ENCODE measurements at regions not wholly inside any gene's neighbourhood (a gene's known extent, or its start where the extent isn't known, plus 50 kb on each side); places are given as distances from the start of the nearest gene placed in this dataset.
"Not testable (repeated sequence)": the region's sequence is repeated elsewhere in the genome, so short reads cannot be mapped to it uniquely, and the experiment has no call there.

DNA sequence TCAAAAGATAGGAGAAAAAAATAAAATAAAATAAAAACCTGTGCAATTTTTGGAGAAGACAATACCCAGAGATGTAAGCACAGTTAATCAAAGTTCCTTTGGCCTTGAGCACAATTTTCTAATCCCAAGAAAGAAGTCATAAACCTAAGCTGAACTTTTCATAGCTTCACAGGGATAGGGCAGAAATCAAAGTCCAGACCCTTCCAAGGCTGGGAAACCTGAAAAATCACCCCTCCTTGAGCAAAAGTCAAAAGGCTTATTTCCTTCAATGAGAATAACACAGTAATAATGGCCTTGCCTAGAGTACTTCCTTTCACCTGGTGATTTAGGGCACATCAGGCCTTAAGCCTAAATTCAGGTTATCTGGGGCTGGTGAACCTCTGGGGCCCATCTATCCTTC lies 415.0 kb upstream of the BTBD3 start:
- Histone ChIP-seq H3K9me3 (no peaks in the 10 kb centered on the region), H3K36me3 (no peaks in the 10 kb centered on the region), H3K27me3 (no peaks in the 10 kb centered on the region), H3K4me3 (no peak overlapping the region), H3K27ac (no peak overlapping the region), H3K4me1 (peaks cover 0 to 4% (median 0%) of the 10 kb centered on the region in 4 donors)
- no peak for DNase-seq
- intact Hi-C loops (cut with DNase I; ENCODE audit: low total_unique reads): no loop called here
- TF ChIP-seq, protein P1, sequence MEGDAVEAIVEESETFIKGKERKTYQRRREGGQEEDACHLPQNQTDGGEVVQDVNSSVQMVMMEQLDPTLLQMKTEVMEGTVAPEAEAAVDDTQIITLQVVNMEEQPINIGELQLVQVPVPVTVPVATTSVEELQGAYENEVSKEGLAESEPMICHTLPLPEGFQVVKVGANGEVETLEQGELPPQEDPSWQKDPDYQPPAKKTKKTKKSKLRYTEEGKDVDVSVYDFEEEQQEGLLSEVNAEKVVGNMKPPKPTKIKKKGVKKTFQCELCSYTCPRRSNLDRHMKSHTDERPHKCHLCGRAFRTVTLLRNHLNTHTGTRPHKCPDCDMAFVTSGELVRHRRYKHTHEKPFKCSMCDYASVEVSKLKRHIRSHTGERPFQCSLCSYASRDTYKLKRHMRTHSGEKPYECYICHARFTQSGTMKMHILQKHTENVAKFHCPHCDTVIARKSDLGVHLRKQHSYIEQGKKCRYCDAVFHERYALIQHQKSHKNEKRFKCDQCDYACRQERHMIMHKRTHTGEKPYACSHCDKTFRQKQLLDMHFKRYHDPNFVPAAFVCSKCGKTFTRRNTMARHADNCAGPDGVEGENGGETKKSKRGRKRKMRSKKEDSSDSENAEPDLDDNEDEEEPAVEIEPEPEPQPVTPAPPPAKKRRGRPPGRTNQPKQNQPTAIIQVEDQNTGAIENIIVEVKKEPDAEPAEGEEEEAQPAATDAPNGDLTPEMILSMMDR (IDR thresholded peaks at IDR 0.05): no peak

GRCh38 chr20:11509776-11510175 lies 407.9 kb upstream of the BTBD3 start:
- no peaks in the 10 kb centered on the region for H3K27me3 ChIP-seq
- H3K36me3 ChIP-seq: no peaks in the 10 kb centered on the region
- H3K4me3 ChIP-seq: no peak overlapping the region
- intact Hi-C loops (cut with DNase I; ENCODE audit: low total_unique reads): no loop called here
- H3K9me3 ChIP-seq: no peaks in the 10 kb centered on the region
- no peak overlapping the region for H3K27ac ChIP-seq
- no peaks in the 10 kb centered on the region for H3K4me1 ChIP-seq
- TF ChIP-seq, protein P1 (IDR thresholded peaks at IDR 0.05): no peak
- no peak for DNase-seq

DNA sequence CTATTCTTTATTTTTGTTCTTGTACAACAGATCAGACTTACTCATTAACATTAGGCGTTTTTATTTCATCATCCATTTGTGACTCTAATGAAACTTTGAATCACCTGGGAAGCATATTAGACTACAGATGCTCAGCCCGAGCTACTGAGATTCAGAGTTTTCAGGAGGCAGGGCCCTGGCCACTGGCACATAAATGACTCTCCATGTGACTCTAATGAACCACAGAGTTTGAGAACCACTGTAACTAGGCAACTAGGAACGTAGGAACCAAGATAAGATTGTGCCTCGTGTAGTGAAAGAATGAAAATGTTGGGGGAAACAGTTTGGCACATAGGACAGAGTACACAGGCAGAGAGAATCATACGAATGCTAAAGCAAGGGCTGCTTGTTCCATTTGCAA lies 405.9 kb upstream of the BTBD3 start:
- Histone ChIP-seq H3K36me3 (no peaks in the 10 kb centered on the region), H3K9me3 (no peaks in the 10 kb centered on the region), H3K27ac (no peak overlapping the region), H3K27me3 (no peaks in the 10 kb centered on the region), H3K4me1 (no peaks in the 10 kb centered on the region), H3K4me3 (no peak overlapping the region)
- intact Hi-C loops (cut with DNase I; ENCODE audit: low total_unique reads): no loop called here
- DNase-seq: no peak
- TF ChIP-seq, protein P1 (IDR thresholded peaks at IDR 0.05): no peak

DNA sequence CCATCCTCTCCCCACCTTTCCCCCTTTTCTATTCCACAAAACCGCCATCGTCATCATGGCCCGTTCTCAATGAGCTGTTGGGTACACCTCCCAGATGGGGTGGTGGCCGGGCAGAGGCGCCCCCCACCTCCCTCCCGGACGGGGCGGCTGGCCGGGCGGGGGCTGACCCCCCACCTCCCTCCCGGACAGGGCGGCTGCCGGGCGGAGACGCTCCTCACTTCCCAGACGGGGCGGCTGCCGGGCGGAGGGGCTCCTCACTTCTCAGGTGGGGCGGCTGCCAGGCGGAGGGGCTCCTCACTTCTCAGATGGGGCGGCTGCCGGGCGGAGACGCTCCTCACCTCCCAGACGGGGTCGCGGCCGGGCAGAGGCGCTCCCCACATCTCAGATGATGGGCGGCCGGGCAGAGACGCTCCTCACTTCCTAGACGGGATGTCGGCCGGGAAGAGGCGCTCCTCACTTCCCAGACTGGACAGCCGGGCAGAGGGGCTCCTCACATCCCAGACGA lies 404.4 kb upstream of the BTBD3 start:
- H3K27me3 ChIP-seq; H3K36me3 ChIP-seq; H3K9me3 ChIP-seq; H3K4me1 ChIP-seq; intact Hi-C loops (cut with DNase I; ENCODE audit: low total_unique reads); H3K27ac ChIP-seq; H3K4me3 ChIP-seq; DNase-seq: not testable (repeated sequence)

DNA sequence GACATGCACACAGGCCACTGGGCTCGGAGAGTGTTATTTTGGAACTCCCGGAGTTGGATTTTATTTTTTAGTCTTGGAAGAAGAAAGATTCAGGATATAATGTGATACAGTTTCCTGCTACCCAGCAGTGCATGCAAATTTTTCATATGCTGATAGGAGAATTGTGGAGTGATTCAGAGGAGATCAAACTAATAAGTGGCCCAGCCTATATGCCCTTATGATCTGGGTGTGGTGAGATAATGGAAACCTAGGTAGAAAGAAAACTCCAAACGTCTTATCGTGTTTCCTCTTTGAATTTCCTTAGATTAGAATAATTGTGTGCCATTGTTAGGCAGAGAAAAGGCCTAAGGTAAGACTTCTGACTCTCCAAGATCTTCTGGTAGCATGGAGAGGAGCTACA lies 401.2 kb upstream of the BTBD3 start:
- H3K36me3 ChIP-seq: no peaks in the 10 kb centered on the region
- no peaks in the 10 kb centered on the region for H3K27me3 ChIP-seq
- H3K4me1 ChIP-seq: no peaks in the 10 kb centered on the region
- no peak overlapping the region for H3K4me3 ChIP-seq
- H3K27ac ChIP-seq: no peak overlapping the region
- TF ChIP-seq, protein P1 (IDR thresholded peaks at IDR 0.05): no peak
- intact Hi-C loops (cut with DNase I; ENCODE audit: low total_unique reads): no loop called here
- H3K9me3 ChIP-seq: no peaks in the 10 kb centered on the region
- no peak for DNase-seq

DNA sequence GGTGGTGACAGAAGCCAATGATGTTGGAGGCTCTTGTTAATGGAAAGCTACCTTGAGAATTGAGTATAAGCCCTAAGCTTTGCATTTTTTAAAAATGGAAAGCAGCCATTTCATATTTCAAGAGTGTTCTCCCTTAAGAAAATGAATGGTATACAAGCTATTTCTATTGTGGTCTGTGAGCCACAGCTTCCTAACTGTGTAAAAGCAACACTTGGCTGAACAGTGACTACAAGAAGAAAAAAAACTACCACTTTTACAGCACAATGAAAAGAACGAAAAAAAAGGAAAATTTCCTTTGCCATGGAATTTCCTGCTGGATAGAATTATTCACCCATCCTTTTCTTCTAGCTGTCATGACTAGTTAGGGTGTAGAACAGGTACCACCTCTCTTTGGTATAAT lies 397.1 kb upstream of the BTBD3 start:
- H3K9me3 ChIP-seq: peaks cover 0 to 13% (median 4%) of the 10 kb centered on the region in 3 donors
- no peak for DNase-seq
- intact Hi-C loops (cut with DNase I; ENCODE audit: low total_unique reads): no loop called here
- H3K27me3 ChIP-seq: no peaks in the 10 kb centered on the region
- TF ChIP-seq, protein P1 (IDR thresholded peaks at IDR 0.05): no peak
- no peaks in the 10 kb centered on the region for H3K36me3 ChIP-seq
- no peak overlapping the region for H3K4me3 ChIP-seq
- no peak overlapping the region for H3K27ac ChIP-seq
- H3K4me1 ChIP-seq: no peaks in the 10 kb centered on the region

Measured in tibial artery (tissue), 4 donors.